ENCODE measurements at regions not wholly inside any gene's neighbourhood (a gene's known extent, or its start where the extent isn't known, plus 50 kb on each side); places are given as distances from the start of the nearest gene placed in this dataset.

DNA sequence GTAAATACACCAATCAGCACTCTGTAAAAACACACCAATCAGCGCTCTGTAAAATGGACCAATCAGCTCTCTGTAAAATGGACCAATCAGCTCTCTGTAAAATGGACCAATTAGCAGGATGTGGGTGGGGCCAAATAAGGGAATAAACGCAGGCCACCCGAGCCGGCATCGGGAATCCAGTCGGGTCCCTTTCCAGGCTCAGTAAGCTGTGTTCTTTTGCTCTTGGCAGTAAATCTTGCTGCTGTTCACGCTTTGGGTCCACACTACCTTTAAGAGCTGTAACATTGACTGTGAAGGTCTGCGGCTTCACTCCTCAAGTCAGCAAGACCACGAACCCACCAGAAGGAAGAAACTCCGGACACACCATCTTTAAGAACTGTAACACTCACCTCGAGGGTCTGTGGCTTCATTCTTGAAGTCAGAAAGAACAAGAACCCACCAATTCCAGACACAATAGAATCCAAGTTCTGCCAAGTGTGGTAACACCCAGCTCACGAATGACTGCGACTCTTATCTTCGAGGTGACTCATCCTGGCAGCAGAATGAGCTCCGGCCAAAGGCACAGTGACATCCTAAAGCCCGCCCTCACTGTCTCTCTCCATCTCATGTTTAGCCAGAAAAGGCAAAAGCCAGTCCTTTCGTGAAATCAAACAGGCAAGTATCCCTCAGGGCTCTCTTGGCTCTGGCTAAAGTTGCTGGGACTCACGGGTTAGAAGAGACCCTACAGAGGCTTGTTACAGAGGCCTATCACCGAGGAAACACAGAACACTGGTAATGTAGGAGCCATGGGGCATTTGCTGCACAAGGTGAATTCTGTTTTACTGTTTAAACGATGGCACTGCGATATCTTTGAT lies 155.2 kb downstream of the FAM43A start:
- H3K9ac ChIP-seq (ENCODE audit: low read depth, low read length, poor library complexity, severe bottlenecking) = no peak overlapping the region
- no peak overlapping the region for H3K4me2 ChIP-seq (ENCODE audit: low read depth, low read length, poor library complexity, severe bottlenecking)

DNA sequence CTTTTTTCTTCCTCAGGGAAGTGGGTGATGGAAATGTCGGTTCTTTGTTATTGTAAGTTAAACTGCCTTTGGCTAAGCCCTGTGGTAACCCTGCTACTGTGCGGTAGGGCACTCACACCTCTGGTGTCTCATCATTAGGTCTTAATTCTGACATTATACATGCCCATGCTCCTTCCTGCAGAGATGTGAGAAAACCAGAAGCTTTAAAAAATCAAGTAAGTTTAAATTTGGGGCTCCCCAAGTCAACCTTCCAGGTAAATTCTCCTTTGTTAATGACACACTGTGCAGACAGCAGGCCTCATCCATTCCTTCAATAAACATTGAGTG lies 155.8 kb downstream of the FAM43A start:
- TF ChIP-seq, protein P1, sequence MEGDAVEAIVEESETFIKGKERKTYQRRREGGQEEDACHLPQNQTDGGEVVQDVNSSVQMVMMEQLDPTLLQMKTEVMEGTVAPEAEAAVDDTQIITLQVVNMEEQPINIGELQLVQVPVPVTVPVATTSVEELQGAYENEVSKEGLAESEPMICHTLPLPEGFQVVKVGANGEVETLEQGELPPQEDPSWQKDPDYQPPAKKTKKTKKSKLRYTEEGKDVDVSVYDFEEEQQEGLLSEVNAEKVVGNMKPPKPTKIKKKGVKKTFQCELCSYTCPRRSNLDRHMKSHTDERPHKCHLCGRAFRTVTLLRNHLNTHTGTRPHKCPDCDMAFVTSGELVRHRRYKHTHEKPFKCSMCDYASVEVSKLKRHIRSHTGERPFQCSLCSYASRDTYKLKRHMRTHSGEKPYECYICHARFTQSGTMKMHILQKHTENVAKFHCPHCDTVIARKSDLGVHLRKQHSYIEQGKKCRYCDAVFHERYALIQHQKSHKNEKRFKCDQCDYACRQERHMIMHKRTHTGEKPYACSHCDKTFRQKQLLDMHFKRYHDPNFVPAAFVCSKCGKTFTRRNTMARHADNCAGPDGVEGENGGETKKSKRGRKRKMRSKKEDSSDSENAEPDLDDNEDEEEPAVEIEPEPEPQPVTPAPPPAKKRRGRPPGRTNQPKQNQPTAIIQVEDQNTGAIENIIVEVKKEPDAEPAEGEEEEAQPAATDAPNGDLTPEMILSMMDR (conservative IDR thresholded peaks at IDR 0.05; ENCODE audit: low read length) = no peak
- no peak for TF ChIP-seq EZH2phosphoT487 (IDR thresholded peaks at IDR 0.05; ENCODE audit: borderline replicate concordance)
- Histone ChIP-seq H3K79me2 (ENCODE audit: insufficient read depth, low read length) (no peaks in the 10 kb centered on the region), H3K36me3 (ENCODE audit: insufficient read depth, low read length) (no peaks in the 10 kb centered on the region), H3K4me1 (ENCODE audit: insufficient read depth, low read length, poor library complexity, severe bottlenecking) (no peaks in the 10 kb centered on the region), H2AFZ (ENCODE audit: low read length) (no peak overlapping the region), H3K9ac (ENCODE audit: low read depth, low read length, poor library complexity, severe bottlenecking) (no peak overlapping the region), H3K4me2 (ENCODE audit: low read depth, low read length, poor library complexity, severe bottlenecking) (no peak overlapping the region), H3K27me3 (ENCODE audit: insufficient read depth, low read length, poor library complexity, severe bottlenecking) (no peaks in the 10 kb centered on the region), H4K20me1 (ENCODE audit: insufficient read depth, low read length, poor library complexity, severe bottlenecking) (no peaks in the 10 kb centered on the region), H3K4me3 (ENCODE audit: low read length, poor library complexity, severe bottlenecking) (no peak overlapping the region), H3K9me3 (ENCODE audit: insufficient read depth, low read depth, low read length) (no peaks in the 10 kb centered on the region), H3K9me2 (replicated peaks; ENCODE audit: low read depth, low read length) (no peaks in the 10 kb centered on the region), H3F3A (ENCODE audit: low read depth) (no peaks in the 10 kb centered on the region)

More for the DNA sequence above, 155.2 kb downstream of the FAM43A start:
- Histone ChIP-seq H3K9me2 (replicated peaks; ENCODE audit: low read depth, low read length) (no peaks in the 10 kb centered on the region), H3K79me2 (ENCODE audit: insufficient read depth, low read length) (no peaks in the 10 kb centered on the region), H3K9me3 (ENCODE audit: insufficient read depth, low read depth, low read length) (no peaks in the 10 kb centered on the region), H3K36me3 (ENCODE audit: insufficient read depth, low read length) (no peaks in the 10 kb centered on the region), H3K4me1 (ENCODE audit: insufficient read depth, low read length, poor library complexity, severe bottlenecking) (no peaks in the 10 kb centered on the region), H2AFZ (ENCODE audit: low read length) (no peak overlapping the region), H3K4me3 (ENCODE audit: low read length, poor library complexity, severe bottlenecking) (no peak overlapping the region), H3K27me3 (ENCODE audit: insufficient read depth, low read length, poor library complexity, severe bottlenecking) (no peaks in the 10 kb centered on the region), H4K20me1 (ENCODE audit: insufficient read depth, low read length, poor library complexity, severe bottlenecking) (no peaks in the 10 kb centered on the region), H3F3A (ENCODE audit: low read depth) (no peaks in the 10 kb centered on the region)
- TF ChIP-seq, protein P1 (conservative IDR thresholded peaks at IDR 0.05; ENCODE audit: low read length) = no peak
- TF ChIP-seq EZH2phosphoT487 (IDR thresholded peaks at IDR 0.05; ENCODE audit: borderline replicate concordance) = no peak

- no peak overlapping the region for H3K4me2 ChIP-seq (ENCODE audit: low read depth, low read length, poor library complexity, severe bottlenecking)
- no peaks in the 10 kb centered on the region for H3K9me3 ChIP-seq (ENCODE audit: insufficient read depth, low read depth, low read length)
- no peak overlapping the region for H3K9ac ChIP-seq (ENCODE audit: low read depth, low read length, poor library complexity, severe bottlenecking)
- H4K20me1 ChIP-seq (ENCODE audit: insufficient read depth, low read length, poor library complexity, severe bottlenecking) = no peaks in the 10 kb centered on the region
- TF ChIP-seq EZH2phosphoT487 (IDR thresholded peaks at IDR 0.05; ENCODE audit: borderline replicate concordance) = no peak
- TF ChIP-seq, protein P1 (conservative IDR thresholded peaks at IDR 0.05; ENCODE audit: low read length) = no peak
- no peaks in the 10 kb centered on the region for H3K36me3 ChIP-seq (ENCODE audit: insufficient read depth, low read length)
- H2AFZ ChIP-seq (ENCODE audit: low read length) = no peak overlapping the region
- H3K4me3 ChIP-seq (ENCODE audit: low read length, poor library complexity, severe bottlenecking) = no peak overlapping the region
- no peaks in the 10 kb centered on the region for H3K4me1 ChIP-seq (ENCODE audit: insufficient read depth, low read length, poor library complexity, severe bottlenecking)
- no peaks in the 10 kb centered on the region for H3F3A ChIP-seq (ENCODE audit: low read depth)
- no peaks in the 10 kb centered on the region for H3K9me2 ChIP-seq (replicated peaks; ENCODE audit: low read depth, low read length)
- H3K79me2 ChIP-seq (ENCODE audit: insufficient read depth, low read length) = no peaks in the 10 kb centered on the region
- no peaks in the 10 kb centered on the region for H3K27me3 ChIP-seq (ENCODE audit: insufficient read depth, low read length, poor library complexity, severe bottlenecking)
These were observed 157.9 kb downstream of the FAM43A start for GRCh38 chr3:194843556-194843955.

Data from Loucy (cell line).